ENCODE measurements at regions not wholly inside any gene's neighbourhood (a gene's known extent, or its start where the extent isn't known, plus 50 kb on each side); places are given as distances from the start of the nearest gene placed in this dataset.
"Not testable (repeated sequence)": the region's sequence is repeated elsewhere in the genome, so short reads cannot be mapped to it uniquely, and the experiment has no call there.

DNA sequence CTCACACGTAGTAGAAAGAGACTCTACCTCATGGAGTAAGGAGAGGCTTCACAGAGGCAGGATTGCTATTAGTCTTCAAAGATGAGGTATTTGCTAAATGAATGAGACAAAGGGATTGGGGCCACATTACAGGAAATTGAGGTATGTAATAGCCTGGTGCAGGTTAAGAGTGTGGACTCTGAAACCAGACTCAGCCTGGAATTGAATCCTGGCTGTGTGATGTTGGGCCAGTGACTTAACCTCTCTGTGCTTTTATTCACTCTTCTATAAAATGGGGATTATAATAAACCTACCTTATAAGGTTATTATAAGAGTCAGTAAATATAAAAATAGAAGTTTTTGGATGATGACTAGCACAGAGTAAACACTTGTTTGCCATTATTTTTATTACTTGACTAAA lies 64.7 kb upstream of the ATRNL1 start:
- no peak overlapping the region for H3K27ac ChIP-seq
- no peak for TF ChIP-seq ZFX (IDR thresholded peaks at IDR 0.05; ENCODE audit: borderline replicate concordance)
- TF ChIP-seq, protein P1, sequence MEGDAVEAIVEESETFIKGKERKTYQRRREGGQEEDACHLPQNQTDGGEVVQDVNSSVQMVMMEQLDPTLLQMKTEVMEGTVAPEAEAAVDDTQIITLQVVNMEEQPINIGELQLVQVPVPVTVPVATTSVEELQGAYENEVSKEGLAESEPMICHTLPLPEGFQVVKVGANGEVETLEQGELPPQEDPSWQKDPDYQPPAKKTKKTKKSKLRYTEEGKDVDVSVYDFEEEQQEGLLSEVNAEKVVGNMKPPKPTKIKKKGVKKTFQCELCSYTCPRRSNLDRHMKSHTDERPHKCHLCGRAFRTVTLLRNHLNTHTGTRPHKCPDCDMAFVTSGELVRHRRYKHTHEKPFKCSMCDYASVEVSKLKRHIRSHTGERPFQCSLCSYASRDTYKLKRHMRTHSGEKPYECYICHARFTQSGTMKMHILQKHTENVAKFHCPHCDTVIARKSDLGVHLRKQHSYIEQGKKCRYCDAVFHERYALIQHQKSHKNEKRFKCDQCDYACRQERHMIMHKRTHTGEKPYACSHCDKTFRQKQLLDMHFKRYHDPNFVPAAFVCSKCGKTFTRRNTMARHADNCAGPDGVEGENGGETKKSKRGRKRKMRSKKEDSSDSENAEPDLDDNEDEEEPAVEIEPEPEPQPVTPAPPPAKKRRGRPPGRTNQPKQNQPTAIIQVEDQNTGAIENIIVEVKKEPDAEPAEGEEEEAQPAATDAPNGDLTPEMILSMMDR (IDR thresholded peaks at IDR 0.05) = no peak

DNA sequence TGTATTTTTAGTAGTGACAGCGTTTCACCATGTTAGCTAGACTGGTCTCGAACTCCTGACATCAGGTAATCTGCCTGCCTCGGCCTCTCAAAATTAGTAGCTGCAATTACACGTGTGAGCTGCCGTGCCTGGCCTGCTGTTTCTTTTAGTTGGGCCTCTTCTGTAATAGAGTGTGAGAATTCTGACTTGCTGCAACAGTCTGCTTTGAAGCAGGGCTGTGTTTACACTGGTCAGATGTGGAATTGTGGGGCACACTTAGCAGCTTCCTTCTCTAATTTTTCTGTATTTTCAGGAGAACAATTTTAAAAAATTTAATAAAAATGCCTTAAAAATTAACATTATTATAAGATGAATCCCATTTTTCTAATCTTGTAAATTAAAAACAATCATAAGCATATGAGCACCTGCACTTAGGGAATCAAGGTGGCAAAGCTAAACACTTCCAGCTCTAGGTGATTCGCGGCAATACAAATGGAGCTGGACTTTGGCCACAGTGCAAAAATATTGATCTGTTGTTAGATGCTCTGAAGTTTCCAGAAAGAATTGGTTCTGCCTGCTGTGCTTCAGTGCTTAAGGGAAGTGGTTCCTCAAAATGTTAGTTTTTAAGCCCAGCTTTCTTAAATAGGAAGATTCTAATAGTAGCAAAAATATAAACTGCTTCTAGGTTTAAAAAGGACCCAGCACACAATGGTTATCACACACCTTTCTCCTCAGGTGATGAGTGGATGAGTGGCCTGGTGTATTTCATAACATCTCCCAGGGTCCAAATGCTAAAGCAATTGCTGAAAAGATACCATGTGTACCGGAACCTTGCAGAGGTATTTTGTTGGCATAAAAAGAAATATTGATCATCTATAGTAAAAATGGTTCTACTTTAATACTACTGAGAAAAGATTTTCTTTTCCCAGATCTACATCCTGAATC lies 63.5 kb upstream of the ATRNL1 start:
- peak overlapping the region; percentile 55 for H3K27ac ChIP-seq
- TF ChIP-seq, protein P1 (IDR thresholded peaks at IDR 0.05) = no peak
- TF ChIP-seq ZFX (IDR thresholded peaks at IDR 0.05; ENCODE audit: borderline replicate concordance) = no peak

DNA sequence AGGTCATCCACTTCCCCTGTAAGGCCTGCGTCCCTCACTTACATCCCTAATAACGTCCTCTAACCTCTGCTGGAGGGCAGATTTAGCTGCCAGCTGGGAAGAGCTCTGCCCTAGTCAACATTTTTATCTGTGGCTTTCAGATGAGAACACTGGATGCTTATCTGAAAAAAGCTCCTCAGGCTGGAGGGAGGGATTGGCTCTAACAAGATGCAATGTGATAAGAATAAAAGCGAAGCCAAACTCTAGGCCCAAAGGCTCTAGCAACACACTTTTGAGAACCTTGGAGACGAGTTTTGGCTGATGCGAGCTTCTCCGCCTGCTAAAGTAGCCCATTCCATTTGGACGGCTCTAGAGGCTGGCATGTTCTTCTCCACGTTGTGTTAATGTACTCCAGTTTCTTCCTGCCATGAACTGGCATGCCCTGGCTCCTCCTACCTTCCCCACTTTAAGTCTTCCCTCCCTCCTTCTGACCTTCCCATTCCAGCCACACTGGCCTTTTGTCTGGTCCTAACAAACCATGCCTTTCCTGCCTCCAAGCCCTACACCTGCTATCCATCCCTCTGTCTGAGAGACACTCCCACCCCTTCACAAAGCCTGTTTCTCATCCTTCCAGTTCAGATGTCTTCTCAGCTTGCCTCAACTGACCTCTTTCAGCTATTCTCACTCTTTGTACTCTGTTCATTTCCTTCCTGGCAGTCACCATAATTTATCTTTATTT lies 62.5 kb upstream of the ATRNL1 start:
- TF ChIP-seq, protein P1 (IDR thresholded peaks at IDR 0.05) = no peak
- TF ChIP-seq ZFX (IDR thresholded peaks at IDR 0.05; ENCODE audit: borderline replicate concordance) = no peak
- H3K27ac ChIP-seq = peak overlapping the region; percentile 55

GRCh38 chr10:115033898-115034297 lies 59.3 kb upstream of the ATRNL1 start:
- TF ChIP-seq, protein P1 (IDR thresholded peaks at IDR 0.05) = no peak
- TF ChIP-seq ZFX (IDR thresholded peaks at IDR 0.05; ENCODE audit: borderline replicate concordance) = no peak
- no peak overlapping the region for H3K27ac ChIP-seq

- not testable (repeated sequence) for H3K27ac ChIP-seq
Observed at GRCh38 chr10:115039781-115040180, 53.4 kb upstream of the ATRNL1 start.

Data from 22Rv1 (cell line).